Activated CD8-positive, alpha-beta memory T cell treated with anti-CD3 and anti-CD28 coated beads, Interleukin-2, amount 50 U/mL, for 4 hours (primary cell): ENCODE measurements at regions not wholly inside any gene's neighbourhood (a gene's known extent, or its start where the extent isn't known, plus 50 kb on each side); places are given as distances from the start of the nearest gene placed in this dataset.
A peak's percentile ranks its signal among the peaks of the same experiment; 100 is the strongest.
"Not testable (repeated sequence)": the region's sequence is repeated elsewhere in the genome, so short reads cannot be mapped to it uniquely, and the experiment has no call there.

Source experiments
- DNase-seq: peaks from one replicate; pipeline ENCODE4 v3.0.0-alpha.2; 2020

DNA sequence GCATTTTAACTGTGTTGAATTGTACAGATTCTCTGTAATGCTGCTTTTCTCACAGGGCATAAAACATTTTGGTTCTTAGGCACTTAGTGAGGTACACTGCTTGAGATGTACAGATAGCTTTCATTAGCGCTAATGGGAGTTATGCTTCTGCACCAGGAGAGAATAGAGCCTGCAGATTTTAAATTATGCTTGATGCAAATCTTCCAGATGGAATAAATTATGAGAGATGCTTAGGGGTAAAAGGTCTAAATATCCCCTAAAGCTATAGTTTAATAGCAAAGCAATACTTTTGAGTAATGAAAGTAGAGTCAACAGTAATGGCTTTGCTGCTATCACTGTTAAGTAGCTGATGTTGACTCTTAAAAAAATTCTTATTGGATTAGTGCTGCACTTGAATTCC, 248.9 kb downstream of the S1PR1 start:
- DNase-seq: no peak

DNA sequence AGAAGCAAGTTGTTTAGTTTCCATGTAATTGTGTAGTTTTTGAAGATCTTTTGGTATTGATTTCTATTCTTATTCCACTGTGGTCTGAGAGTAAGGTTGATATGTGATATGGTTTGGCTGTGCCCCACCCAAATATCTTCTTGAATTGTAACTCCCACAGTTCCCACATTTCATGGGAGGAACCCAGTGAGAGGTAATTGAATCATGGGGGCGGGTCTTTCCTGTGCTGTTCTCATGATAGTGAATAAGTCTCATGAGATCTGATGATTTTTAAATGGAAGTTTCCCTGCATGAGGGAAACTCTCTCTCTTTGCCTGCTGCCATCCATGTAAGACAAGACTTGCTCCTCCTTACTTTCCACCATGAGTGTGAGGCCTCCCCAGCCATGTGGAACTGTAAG, 255.3 kb downstream of the S1PR1 start:
- not testable (repeated sequence) for DNase-seq

DNA sequence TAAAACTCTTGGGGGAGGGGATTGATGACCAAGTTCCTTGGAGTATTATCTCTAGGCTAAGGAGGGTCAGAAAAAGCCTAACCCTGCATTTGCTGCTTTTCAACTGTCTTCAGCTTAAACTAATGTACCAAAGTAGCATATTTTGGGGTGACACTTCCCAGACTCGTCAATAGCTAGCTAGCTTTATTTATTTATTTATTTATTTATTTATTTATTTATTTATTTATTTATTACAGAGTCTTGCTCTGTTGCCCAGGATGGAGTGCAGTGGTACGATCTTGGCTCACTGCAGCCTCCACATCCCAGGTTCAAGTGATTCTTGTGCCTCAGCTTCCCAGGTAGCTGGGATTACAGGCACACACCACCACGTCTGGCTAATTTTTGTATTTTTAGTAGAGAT, 257.1 kb downstream of the S1PR1 start:
- not testable (repeated sequence) for DNase-seq

DNA sequence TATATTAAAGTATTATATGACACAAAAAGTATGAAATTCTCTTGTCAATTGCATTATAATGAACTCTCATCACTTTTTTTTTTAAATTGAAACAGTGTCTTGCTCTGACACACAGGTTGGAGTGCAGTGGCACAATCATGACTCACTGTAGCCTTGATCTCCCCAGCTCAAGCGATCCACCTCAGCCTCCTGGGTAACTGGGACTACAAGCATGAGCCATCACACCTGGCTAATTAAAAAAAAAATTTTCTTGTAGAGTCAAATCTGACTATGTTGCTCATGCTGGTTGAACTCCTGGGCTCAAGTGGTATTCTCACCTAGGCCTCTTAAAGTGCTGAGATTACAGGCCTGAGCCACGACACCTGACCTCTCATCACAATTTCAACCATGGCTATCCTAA, 259.3 kb downstream of the S1PR1 start:
- no peak for DNase-seq

DNA sequence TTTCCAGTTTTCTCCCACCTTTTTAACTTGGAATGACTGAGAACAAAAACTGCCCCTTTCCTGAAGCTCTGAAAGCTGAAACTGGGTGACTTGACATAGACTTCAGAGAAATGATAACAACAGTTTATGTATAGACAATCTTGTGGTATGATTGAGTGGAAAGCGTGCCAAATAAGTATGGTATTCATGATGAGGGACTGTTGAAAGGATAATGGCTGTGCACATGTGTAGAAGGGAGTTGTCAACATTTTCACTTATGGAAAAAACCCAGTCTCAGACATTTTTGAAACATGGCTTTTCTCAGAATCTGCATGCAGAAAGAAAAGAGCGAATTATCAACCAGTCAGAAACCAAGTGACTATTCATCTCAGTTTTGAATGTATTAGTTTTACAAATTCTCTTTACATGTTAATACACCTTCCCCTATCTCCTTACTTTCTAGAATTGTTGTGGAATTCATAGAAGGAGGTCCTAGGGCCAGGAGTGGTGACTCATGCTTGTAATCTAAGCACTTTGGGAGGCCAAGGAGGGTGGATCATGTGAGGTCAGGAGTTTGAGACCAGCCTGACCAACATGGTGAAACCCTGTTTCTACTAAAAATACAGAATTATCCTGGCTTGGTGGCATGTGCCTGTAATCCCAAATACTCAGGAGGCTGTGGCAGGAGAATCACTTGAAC, 261.2 kb downstream of the S1PR1 start:
- DNase-seq: no peak

DNA sequence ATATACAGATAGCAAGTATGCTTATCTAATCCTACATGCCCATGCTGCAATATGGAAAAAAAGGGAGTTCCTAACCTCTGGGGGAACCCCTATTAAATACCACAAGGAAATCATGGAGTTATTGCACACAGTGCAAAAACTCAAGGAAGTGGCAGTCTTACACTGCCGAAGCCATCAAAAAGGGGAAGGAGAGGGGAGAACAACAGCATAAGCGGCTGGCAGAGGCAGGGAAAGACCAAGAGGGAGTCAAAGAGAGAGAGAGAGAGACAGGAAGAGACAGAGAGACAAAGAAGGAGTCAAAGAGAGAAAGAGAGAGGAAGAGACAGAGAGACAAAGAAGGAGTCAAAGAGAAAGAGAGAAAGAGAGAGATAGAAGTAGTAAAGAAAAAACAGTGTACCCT, 267.3 kb downstream of the S1PR1 start:
- not testable (repeated sequence) for DNase-seq

DNA sequence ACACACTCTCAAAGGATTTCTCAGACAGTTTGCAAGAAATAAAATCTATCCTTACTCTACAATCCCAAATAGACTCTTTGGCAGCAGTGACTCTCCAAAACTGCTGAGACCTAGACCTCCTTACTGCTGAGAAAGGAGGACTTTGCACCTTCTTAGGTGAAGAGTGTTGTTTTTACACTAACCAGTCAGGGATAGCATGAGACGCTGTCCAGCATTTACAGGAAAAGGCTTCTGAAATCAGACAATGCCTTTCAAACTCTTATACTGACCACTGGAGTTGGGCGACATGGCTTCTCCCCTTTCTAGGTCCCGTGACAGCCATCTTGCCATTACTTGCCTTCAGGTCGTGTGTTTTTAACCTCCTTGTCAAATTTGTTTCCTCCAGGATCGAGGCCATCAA, 268.4 kb downstream of the S1PR1 start:
- DNase-seq: not testable (repeated sequence)

DNA sequence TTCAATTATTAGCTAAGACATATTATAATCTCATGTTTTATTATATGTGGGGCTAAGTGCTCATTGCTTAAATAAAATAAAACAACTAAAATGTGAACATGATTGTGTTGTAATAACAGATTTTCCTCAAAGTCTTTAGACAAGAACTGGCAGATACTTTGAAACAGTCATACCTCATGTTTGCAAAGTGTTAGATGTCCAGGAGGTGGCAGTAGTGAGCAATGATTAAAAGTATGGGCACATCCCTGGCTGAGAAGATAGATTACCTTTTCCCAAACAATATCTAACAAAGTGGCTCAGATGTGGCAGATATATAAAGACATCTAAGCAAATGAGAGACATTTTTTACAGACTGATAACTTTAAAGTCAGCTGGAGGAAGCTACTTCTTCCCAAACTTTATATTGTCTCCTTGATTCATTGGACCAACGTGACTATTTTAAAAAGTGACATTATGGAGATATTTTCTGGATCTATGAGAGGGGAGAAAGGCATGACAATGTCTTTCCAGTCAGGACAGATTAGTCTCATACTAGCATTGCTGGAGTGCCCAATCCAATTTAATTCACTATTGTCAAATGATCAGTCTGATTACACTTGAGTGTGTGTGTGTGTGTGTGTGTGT, 269.8 kb downstream of the S1PR1 start:
- DNase-seq: no peak

DNA sequence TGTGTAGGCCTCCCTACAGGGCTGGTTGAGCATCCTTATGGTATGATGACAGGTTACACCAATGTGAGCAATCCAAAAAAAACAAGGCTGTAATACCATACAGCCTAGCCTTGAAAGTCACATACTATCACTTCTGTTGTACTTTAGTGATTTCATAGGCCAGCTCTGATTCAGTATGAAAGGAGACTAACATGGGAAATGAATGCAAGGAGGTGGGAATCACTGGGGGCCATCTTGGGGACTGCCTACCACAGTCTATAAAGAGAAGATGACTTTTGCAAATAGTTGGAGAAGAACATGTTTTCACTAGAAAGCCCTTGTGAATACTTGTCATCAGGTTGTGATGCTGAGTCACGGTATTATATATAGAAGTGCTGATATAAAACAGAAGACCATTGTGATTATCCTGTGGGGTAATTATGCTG, 270.7 kb downstream of the S1PR1 start:
- no peak for DNase-seq

DNA sequence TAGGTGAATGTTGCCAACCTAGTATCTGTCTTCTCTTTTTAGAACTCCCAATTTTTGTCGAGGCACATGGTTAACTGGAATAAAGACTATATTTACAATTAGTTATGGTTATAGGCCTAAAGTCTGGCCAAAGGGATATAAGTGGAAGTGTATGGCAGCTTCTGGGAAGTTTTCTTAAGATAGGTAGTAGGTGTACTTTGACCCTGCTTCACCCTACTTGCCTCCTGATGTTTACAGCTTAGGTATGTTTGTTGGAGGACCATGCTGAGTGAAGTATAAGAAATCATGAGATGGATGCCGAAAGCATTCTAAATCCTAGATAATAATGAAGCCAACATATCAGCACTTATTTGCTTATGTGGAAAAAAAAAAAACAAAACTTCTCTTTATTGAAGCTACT, 272.1 kb downstream of the S1PR1 start:
- DNase-seq: no peak

DNA sequence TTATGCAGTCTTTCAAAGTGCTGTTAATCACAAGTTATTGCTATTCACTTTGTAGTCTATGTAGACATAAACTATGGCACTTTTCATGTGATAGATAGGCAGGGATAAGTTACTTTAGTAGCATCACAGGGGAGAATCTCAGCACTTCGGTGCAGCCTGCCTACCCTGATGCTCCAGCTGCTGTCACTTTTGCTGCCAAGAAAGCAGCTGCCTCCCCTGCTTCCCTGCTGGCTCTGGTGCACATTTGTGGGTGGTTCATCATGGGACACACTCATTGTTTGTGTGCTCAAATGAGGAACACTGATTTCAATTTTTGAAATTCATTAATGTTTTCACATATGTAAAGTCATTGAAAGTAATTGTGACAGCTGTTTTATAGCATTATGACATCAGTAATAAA, 272.6 kb downstream of the S1PR1 start:
- DNase-seq: no peak

DNA sequence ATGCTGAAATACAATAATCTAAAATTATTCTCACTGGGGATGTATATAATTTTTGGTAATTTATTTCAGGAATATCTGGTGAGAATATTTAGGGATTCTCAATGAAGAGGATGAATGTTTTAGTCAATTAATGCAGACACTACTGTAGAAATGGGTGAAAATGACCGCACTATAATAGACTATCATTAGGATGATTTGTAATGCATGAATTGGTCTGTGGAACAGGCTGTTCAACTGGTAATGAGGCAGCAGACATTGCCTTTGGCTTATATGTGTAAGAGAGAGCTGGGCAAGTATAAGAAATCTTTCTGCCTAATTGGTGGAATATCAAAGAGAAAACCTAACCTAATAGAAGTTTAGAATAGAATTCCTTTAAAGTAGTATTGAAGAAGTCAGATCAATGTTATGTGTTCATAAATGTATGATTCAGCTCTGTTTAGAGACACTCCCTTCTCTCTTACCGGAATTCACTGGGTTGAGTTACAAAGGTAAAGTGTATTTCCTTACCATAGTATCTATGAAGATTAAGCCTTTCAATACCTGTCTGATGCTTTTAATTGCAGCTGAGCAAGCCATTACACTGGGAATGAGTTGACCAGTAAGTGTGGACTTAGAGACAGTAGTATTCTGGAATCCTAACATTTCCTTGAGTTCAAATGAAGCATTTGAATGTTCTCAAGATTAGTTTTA, 274.5 kb downstream of the S1PR1 start:
- no peak for DNase-seq

DNA sequence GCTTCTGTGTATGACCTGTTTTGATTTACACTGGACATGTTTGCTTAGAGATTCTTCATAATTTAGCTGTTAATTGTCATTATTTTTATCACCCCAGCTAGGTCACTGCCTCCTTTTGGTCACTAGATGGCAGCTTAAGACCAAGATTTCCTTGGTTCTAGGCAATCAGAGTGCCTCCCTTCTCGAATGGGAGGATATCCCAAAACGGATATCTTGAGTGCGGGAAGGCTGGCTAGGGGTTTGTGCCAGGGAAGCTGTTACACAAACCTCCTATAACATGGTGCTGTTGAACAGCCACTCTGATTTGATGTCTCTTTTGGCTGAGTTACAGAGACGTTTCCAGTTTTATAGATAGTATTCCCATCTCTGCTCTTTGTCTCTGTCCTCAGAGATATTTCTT, 283.5 kb downstream of the S1PR1 start:
- no peak for DNase-seq

DNA sequence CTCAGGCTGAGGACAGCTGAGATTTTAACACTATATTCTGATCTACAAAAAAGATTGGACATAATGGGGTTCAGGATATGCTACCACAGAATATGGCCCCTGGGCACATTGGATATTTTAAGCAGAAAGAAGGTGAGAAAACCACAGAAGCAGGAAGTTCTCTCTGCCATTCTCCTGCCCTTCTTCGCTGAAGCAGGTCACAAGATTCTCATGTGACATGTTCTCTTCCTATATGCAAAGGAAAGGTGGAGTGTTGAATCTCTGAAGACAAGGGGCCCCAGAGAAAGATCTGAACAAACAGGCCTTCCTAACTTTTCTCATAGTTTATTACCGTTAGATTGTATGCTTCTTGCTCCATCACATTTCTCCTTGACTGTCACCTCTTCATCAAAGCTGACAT, 285.7 kb downstream of the S1PR1 start:
- no peak for DNase-seq

DNA sequence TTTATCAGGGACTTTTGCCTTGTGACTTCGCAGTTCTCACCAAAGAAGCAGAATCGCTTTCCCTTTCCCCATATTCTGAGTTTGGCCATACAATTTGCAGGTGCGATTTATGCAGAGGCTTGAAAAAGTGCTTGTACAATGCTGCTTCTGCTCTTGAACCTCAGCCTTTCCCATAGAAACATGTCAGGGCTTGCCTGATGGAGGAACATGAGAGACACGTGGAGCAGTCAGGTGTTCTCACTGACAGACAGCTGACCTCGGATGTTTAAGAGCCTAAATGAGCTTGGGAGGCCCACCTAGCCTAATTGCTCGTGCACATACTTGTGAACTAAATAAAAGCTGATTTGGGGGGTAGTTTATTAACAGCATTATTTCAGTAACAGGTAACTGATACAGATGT, 290.0 kb downstream of the S1PR1 start:
- DNase-seq: no peak

DNA sequence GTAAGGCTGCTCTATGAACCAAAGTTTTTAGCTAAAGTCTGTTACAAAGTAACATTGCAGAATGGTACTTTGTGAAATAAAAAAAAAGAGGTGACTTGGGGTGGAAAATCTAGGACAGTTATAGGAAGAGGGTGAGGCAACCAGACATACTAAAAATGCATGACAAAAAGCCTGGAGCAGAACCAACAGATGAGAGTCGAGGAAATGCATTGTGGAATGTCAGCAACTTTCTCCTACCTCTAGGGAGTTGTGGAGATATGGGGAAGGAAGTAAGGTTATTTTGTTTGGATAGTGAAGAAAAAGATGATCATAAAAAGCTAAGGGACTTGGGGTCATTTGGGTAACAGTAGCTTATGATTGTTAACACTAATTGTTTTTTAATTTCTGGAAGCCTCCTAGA, 295.6 kb downstream of the S1PR1 start:
- DNase-seq: no peak

DNA sequence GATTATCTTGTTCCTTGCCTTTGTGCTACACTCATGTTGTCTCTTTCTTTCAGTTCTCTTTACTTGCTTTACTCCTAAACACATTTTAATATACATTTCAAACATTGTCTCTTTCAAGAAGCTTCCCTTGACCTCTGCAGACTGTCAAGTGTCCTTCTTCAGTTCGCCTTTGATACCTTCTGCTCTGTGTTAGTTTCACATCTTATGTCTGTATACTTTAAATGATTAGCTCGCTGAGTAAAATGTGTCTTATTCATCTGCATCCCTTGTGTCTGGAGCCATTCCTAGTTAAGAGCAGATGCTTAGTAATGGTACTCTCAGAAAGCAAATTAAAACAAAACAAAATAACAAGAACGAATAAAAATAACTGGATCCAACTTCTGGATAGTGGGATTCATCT, 303.3 kb downstream of the S1PR1 start:
- DNase-seq: no peak

DNA sequence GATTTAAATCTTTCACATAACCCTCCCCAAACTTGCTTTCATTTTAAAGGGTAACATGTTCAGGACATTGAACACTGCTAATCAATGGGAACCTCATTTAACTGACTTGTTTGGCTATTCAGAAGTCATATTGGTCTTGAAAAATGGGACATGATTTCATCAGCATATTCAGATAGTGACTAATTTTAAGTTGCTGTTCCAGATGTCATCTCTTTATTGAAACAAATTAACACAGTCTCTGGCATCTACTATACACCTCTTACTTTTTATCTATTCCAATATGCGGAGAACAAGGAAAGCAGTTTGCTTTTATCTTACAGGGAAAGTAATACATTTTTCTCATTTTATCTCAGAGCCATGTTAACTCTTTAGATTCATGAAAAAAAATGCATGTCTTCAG, 310.1 kb downstream of the S1PR1 start:
- DNase-seq: no peak

DNA sequence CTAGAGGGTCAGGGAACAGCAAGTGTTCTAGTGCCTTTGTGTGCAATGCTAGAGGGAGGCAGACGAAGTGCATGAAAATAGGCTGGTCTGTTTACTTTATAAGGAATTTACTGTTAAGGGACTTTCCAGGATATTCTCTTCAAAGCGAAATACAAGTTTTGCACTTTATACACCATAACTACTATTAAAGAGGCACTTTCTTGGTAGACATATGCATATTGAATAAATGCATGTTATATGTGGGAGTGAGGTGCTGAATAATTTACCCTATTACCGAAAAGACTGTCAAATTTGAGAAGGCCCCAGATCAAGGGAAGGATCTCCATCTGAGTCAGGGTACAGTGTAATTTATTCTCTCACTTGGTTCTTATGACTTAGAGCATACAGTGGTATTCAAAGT, 310.5 kb downstream of the S1PR1 start:
- no peak for DNase-seq

DNA sequence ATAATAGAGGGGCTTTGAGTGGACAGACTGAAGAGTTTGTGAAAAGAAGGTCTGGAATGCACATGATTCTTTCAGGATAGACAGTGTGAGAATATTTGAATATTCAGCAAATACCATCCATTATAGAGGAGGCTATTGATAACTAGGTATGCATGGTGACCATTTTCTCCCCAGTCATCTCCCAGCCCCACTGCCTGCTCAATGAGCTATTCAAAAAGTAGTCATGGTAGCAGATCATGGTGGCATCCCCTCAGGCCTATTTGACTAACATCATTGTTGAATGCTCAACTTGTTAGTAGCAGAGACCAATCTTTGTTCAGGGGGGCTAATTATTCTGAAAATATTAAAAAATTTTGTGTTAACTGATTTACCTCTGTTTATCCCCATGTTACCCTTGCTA, 311.6 kb downstream of the S1PR1 start:
- no peak for DNase-seq

DNA sequence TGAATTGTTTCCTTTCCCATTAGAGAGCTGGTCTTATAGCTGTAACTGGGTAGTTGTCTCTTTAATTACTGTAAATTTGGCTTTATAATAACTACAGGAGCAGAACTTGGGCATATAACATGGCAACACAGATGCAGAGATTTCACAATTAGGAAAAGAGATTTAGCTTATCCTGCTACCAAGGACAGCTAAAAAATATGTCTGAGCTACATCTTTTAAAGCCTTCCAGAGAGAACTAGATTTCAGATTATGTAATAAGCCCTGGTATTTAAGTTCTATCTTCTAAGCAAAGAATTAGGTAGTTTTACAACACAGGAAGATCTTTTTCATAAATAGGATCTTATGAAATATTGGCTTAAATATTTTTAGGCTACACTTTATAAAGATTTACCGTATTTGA, 313.8 kb downstream of the S1PR1 start:
- no peak for DNase-seq

DNA sequence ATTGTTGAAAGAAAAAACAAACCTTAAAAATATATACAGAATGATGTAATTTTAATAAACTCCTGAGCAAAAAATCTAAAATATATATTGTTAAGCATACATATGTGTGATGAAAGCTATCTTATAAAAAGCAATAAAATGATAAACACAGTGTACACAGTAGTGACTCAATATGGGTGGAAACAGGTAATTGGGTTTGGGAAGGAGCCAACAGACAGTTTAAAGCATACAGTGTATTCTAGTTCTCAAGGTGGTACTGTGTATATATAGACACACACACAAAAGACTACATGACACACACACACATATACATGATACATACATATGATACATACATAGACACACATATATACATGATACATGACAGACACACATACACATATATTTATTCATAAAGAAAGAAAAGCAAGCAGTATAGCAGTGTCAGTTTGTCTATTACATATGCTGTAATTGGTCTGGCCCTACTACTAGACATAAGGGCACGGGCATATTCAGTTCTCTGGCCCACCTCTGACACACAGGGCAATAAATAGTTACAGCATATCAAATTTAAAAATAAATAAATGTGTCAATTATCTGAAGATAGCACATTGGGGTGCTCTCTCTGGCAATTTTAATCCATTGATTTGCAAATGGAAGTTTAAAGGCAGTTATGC, 330.2 kb downstream of the S1PR1 start:
- no peak for DNase-seq

DNA sequence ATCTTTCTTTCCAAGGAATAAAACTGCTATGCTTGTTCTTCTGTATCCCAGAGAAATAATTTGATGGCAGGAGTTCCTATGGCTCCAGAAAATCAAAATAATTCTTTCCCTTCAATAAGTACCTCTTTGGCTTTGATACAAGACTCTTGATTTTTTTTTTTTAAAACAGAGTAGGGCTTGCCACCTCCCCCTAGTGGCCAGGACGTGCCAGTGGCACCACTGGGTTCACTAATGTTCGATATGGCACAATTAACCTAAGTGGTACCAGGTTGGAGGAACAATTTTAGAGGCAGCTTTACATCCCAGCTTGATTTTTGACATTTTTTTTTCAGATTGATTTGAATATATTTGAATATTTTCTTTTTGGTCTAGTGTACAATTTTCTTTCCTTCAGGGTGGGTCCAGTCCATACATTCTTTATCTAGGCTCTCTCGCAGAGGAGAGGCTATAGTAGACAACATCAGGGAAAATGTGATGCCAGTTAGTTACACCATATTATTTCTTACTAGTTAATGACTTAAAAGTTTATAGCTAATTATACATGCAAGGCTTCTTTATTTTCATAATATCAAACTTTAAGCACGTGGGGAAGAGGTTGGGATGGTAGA, 330.9 kb downstream of the S1PR1 start:
- DNase-seq: peak; percentile 49

DNA sequence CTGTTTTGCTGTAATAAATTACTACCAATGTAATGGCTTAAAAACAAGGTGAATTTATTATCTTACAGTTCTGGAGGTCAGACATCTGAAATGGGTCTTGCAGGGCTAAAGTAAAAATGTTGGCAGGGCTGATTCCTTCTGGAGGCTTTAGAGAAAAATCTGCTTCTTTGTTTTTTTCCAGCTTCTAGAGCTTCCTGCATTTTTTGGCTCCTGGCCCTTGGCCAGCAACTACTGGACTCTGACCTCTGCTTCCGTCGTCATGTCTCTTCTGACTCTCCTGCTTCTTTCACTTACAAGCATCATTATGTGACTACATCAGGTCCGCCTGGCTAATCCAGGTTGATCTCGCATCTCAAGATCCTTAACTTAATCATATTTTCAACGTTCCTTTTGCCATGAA, 350.9 kb downstream of the S1PR1 start:
- no peak for DNase-seq
